ENCODE measurements at regions not wholly inside any gene's neighbourhood (a gene's known extent, or its start where the extent isn't known, plus 50 kb on each side); places are given as distances from the start of the nearest gene placed in this dataset.

DNA sequence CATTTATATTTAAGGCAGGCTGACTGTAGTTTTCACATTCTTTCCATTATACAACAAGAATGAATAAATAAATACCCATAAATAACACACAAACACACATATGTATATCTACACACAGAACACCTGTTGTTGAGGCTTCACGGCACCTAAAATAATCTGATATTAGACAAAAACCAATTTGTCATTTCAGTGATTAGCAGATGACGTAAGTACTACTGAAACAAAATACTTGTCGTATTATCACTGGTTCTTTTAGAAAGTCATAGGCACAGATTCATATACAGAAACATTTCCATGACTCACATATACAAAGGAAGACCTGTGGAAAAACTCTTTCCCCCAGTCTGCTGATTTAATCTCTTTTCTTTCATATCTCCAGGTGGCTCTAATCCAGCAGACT, 1113.4 kb upstream of the FANCL start:
- TF ChIP-seq, protein P1, sequence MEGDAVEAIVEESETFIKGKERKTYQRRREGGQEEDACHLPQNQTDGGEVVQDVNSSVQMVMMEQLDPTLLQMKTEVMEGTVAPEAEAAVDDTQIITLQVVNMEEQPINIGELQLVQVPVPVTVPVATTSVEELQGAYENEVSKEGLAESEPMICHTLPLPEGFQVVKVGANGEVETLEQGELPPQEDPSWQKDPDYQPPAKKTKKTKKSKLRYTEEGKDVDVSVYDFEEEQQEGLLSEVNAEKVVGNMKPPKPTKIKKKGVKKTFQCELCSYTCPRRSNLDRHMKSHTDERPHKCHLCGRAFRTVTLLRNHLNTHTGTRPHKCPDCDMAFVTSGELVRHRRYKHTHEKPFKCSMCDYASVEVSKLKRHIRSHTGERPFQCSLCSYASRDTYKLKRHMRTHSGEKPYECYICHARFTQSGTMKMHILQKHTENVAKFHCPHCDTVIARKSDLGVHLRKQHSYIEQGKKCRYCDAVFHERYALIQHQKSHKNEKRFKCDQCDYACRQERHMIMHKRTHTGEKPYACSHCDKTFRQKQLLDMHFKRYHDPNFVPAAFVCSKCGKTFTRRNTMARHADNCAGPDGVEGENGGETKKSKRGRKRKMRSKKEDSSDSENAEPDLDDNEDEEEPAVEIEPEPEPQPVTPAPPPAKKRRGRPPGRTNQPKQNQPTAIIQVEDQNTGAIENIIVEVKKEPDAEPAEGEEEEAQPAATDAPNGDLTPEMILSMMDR (IDR thresholded peaks at IDR 0.05; ENCODE audit: low read depth, low read length), result no peak
- no peak for TF ChIP-seq EZH2phosphoT487 (IDR thresholded peaks at IDR 0.05; ENCODE audit: low read depth)

All from OCI-LY3 (cell line).